ENCODE measurements at regions not wholly inside any gene's neighbourhood (a gene's known extent, or its start where the extent isn't known, plus 50 kb on each side); places are given as distances from the start of the nearest gene placed in this dataset.

DNA sequence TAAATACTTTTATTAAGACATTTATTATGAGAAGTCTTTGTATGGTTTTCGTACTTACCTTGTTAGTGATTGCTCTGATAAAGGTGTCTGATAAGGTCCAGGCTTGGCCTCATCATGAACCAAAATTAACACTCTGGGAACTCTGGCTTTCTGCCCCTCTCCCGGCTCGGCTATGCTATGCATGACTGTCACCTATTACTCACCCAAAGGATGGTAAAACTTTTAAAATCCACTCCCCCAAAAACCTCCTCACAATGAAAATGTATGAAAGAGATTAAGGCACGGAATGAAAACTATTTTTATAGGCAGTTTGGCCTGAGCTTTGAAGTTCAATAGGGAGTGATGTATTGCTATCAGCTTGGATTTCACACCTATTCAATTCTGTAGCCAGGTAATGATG, 217.3 kb upstream of the TBX3 start:
- CTCF ChIA-PET: no interaction called here
- POLR2A ChIA-PET: no interaction called here

DNA sequence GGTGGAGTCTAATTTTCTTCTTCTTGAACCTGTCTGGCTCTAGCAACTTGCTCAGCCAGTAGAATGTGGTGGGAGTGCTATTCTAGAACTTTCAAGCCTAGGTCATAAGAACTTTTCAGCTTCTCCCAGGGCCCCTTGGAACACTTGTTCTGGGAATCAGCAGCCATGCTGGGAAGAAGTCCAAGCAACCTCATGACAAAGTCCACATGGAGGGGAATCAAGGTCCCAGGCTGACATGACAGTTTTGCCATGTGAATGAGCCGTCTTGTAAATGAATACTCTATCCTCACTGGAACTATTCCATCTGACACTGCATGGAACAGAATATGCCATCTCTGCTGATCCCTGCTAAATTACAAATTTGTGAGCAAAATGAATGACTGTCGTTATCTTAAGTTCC, 214.2 kb upstream of the TBX3 start:
- Mint-ChIP-seq H3K9me3 (ENCODE audit: insufficient read depth) (no peaks in the 10 kb centered on the region), H3K4me1 (ENCODE audit: low read depth) (no peaks in the 10 kb centered on the region), H3K4me3 (no peak overlapping the region), H3K27ac (no peak overlapping the region), H3K36me3 (ENCODE audit: low read depth) (no peaks in the 10 kb centered on the region), H3K27me3 (ENCODE audit: low read depth) (no peaks in the 10 kb centered on the region)
- CTCF ChIA-PET: no interaction called here
- POLR2A ChIA-PET: no interaction called here
- ATAC-seq (no peak), DNase-seq (no peak)

More for the DNA sequence above, 217.3 kb upstream of the TBX3 start:
- DNase-seq: no peak
- H3K4me3 Mint-ChIP-seq: no peak overlapping the region
- ATAC-seq: no peak
- H3K4me1 Mint-ChIP-seq (ENCODE audit: low read depth): no peaks in the 10 kb centered on the region
- no peaks in the 10 kb centered on the region for H3K27me3 Mint-ChIP-seq (ENCODE audit: low read depth)
- no peaks in the 10 kb centered on the region for H3K9me3 Mint-ChIP-seq (ENCODE audit: insufficient read depth)
- H3K27ac Mint-ChIP-seq: no peak overlapping the region
- no peaks in the 10 kb centered on the region for H3K36me3 Mint-ChIP-seq (ENCODE audit: low read depth)

DNA sequence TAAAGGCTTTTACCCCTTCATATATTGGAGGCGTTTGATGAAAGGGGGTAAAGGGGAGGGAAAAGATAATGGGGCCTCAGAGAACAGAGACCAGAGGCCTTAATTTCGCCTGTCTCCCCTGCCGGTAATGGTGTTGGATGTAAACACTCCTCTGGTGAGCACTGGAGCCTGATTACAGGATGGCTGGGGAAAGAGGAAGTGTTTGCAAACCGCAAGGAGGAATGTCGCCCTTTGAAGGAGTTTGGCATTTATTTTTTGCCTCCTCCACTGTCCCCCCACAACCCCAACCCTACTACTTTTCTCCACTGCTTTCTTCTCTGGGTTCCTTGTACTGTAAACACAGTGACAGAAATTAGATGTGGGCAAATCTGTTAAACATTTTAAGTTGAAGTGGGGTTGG, 211.9 kb upstream of the TBX3 start:
- Mint-ChIP-seq H3K4me3 (no peak overlapping the region), H3K36me3 (ENCODE audit: low read depth) (no peaks in the 10 kb centered on the region), H3K27ac (no peak overlapping the region), H3K27me3 (ENCODE audit: low read depth) (no peaks in the 10 kb centered on the region), H3K9me3 (ENCODE audit: insufficient read depth) (no peaks in the 10 kb centered on the region), H3K4me1 (ENCODE audit: low read depth) (no peaks in the 10 kb centered on the region)
- ChIA-PET POLR2A (no interaction called here), CTCF (no interaction called here)
- no peak for DNase-seq
- no peak for ATAC-seq

DNA sequence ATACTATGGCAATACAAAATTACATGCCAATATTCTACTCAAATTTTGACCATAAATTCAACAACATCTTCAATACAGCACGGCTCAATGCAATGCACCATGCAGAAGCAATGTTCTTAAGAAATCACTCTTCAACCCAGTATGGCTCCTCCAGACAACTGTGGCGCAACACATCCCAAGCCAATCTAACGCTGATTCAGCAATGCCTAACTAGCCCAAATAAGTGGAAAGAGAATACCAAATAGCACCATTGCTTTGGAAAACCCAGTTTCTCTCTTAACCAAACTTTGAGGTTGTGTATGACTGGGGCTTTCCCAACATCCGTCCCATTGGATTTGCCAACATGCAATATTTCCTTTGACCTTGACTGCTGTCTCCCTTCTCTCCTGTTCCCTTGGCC, 211.1 kb upstream of the TBX3 start:
- Mint-ChIP-seq H3K27ac (no peak overlapping the region), H3K36me3 (ENCODE audit: low read depth) (no peaks in the 10 kb centered on the region), H3K27me3 (ENCODE audit: low read depth) (no peaks in the 10 kb centered on the region), H3K4me1 (ENCODE audit: low read depth) (no peaks in the 10 kb centered on the region), H3K4me3 (no peak overlapping the region), H3K9me3 (ENCODE audit: insufficient read depth) (no peaks in the 10 kb centered on the region)
- ATAC-seq (no peak), DNase-seq (no peak)
- CTCF ChIA-PET: no interaction called here
- POLR2A ChIA-PET: no interaction called here

DNA sequence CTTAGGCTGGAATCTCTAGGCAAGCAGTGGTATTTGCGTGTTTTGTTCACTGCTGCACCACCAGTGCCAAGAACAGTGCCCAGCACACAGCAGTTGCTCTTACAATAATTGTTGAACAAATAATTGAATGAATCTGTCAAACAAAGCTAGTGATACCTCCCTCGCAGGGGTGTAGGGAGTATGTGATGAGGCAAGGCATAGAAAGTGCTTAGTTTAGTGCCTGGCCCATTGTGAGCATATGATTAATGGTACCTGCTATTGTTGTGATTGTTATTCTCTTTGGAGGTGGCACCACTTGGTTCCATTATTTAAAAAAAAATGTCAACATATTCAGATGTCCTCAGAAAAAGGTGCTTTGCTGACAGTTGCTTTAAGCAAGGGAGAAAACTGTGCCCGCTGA, 210.1 kb upstream of the TBX3 start:
- no peak overlapping the region for H3K27ac Mint-ChIP-seq
- no peaks in the 10 kb centered on the region for H3K9me3 Mint-ChIP-seq (ENCODE audit: insufficient read depth)
- H3K36me3 Mint-ChIP-seq (ENCODE audit: low read depth): no peaks in the 10 kb centered on the region
- H3K27me3 Mint-ChIP-seq (ENCODE audit: low read depth): no peaks in the 10 kb centered on the region
- H3K4me3 Mint-ChIP-seq: no peak overlapping the region
- DNase-seq (no peak), ATAC-seq (no peak)
- ChIA-PET CTCF (no interaction called here), POLR2A (no interaction called here)
- H3K4me1 Mint-ChIP-seq (ENCODE audit: low read depth): no peaks in the 10 kb centered on the region

DNA sequence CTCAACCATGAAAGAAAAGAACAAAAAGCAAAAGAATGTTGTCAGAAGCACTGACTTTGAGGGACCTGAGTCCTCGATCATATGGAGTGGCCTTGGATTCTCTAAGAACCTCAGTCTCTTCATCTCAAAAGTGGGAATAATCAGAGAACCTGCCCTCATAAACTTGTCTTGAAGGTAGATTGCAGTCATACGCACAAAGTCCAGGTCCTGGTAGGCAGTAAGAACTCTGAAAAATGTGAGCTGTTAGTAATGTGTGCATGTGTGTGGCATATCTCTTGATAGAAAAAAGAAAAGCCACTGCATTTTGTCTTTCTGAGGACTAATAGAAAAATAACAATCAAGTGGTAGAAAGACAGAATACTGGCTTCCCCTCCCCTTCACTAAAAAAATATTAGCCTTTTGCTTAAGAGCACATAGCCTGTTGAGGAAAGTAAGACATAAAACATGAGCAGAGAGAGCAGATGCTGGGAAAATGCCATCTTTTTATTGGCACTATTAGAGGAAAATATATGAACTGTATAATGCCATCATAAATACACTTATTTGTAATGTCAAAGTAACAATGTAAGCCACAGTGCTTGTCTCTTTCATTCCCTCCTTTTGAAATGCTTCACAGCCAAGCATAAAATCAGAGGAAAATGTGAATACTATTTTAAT, 205.1 kb upstream of the TBX3 start:
- ChIA-PET CTCF (no interaction called here), POLR2A (interaction anchor here (0.6 kb wide), 1 partner anchor 73 kb away, joined by 3 read pairs; no protein-coding TSS in a partner anchor)
- Mint-ChIP-seq H3K4me1 (ENCODE audit: low read depth) (no peaks in the 10 kb centered on the region), H3K27ac (no peak overlapping the region), H3K36me3 (ENCODE audit: low read depth) (no peaks in the 10 kb centered on the region), H3K4me3 (no peak overlapping the region), H3K9me3 (ENCODE audit: insufficient read depth) (no peaks in the 10 kb centered on the region), H3K27me3 (ENCODE audit: low read depth) (no peaks in the 10 kb centered on the region)
- no peak for ATAC-seq
- no peak for DNase-seq

DNA sequence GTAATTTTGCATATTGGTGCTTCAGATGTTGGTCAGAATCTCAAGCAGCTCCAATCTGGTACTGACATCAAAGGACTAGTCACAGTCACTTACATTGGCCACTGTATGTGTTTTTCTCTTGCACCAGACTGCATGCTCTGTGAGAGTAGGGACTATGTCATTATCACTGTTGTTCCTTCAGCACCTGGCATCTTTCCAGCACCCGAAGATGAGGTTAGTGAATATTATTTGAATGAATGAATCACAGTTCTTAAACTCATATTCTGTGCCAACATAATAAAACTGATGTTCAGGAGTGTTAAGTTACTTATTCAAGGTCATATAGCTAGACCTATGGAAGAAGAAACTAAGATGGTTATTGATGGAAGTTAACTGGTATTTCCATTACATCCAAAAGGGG, 204.5 kb upstream of the TBX3 start:
- H3K9me3 Mint-ChIP-seq (ENCODE audit: insufficient read depth): no peaks in the 10 kb centered on the region
- DNase-seq (no peak), ATAC-seq (no peak)
- no peaks in the 10 kb centered on the region for H3K36me3 Mint-ChIP-seq (ENCODE audit: low read depth)
- ChIA-PET CTCF (no interaction called here), POLR2A (interaction anchor here (0.6 kb wide), 1 partner anchor 74 kb away, joined by 3 read pairs; no protein-coding TSS in a partner anchor)
- no peaks in the 10 kb centered on the region for H3K4me1 Mint-ChIP-seq (ENCODE audit: low read depth)
- no peak overlapping the region for H3K27ac Mint-ChIP-seq
- no peaks in the 10 kb centered on the region for H3K27me3 Mint-ChIP-seq (ENCODE audit: low read depth)
- no peak overlapping the region for H3K4me3 Mint-ChIP-seq

DNA sequence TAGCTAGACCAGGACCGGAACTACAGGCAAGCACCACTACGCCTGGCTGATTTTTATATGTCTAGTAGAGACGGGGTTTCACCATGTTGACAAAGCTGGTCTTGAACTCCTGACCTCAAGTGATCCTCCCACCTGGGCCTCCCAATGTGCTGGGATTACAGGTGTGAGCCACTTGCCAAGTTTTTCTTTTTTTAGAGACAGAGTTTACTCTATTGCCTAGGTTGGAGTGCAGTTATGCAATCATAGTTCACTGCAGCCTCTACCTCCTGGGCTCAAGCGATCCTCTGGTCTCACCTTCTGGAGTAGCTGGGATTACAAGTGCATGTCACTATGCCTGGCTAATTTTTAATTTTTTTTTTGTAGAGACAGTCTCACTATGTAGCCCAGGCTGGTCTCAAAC, 201.5 kb upstream of the TBX3 start:
- no peaks in the 10 kb centered on the region for H3K27me3 Mint-ChIP-seq (ENCODE audit: low read depth)
- ChIA-PET POLR2A (no interaction called here), CTCF (no interaction called here)
- H3K36me3 Mint-ChIP-seq (ENCODE audit: low read depth): no peaks in the 10 kb centered on the region
- DNase-seq (no peak), ATAC-seq (no peak)
- H3K4me1 Mint-ChIP-seq (ENCODE audit: low read depth): no peaks in the 10 kb centered on the region
- no peak overlapping the region for H3K4me3 Mint-ChIP-seq
- H3K9me3 Mint-ChIP-seq (ENCODE audit: insufficient read depth): no peaks in the 10 kb centered on the region
- no peak overlapping the region for H3K27ac Mint-ChIP-seq

DNA sequence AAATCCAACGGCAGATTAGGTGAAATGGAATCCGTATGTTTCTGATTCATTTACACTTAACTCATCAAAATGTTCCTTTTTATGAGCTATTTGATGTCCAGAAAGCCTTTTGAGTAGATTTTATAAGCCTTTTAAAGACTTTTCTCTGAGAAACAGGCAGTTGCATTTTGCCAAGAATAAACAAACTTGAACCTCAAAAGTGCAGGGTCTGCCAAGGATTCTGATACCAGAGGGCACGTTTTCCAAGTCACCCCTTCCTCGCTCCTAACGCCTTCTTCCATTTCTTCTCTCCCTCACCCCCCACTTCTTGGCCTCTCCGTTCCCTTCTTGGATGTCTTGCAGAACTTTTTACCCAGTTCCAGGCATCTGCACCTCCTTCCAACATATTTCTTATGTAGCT, 200.6 kb upstream of the TBX3 start:
- Mint-ChIP-seq H3K4me3 (no peak overlapping the region), H3K4me1 (ENCODE audit: low read depth) (no peaks in the 10 kb centered on the region), H3K27ac (no peak overlapping the region), H3K36me3 (ENCODE audit: low read depth) (no peaks in the 10 kb centered on the region), H3K27me3 (ENCODE audit: low read depth) (no peaks in the 10 kb centered on the region), H3K9me3 (ENCODE audit: insufficient read depth) (no peaks in the 10 kb centered on the region)
- no peak for ATAC-seq
- DNase-seq: no peak
- ChIA-PET CTCF (no interaction called here), POLR2A (no interaction called here)

DNA sequence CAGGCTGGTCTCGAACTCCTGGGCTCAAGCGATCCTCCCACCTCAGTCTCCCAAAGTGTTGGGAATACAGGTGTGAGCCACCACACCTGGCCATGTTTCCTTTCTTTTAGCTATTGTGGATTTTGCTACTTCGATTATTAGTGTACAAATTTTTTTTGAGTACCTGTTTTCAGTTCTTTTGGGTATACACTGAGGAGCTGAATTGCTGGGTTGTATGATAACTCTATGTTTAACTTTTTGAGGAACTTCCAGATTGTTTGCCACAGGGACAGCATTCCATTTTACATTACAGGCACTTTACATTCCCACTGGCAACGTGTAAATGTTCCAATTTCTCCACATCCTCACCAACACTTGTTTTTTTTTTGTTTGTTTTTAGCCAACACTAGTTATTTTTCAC, 198.1 kb upstream of the TBX3 start:
- no peaks in the 10 kb centered on the region for H3K27me3 Mint-ChIP-seq (ENCODE audit: low read depth)
- ChIA-PET POLR2A (no interaction called here), CTCF (no interaction called here)
- DNase-seq: no peak
- no peaks in the 10 kb centered on the region for H3K36me3 Mint-ChIP-seq (ENCODE audit: low read depth)
- no peak for ATAC-seq
- no peak overlapping the region for H3K4me3 Mint-ChIP-seq
- H3K4me1 Mint-ChIP-seq (ENCODE audit: low read depth): no peaks in the 10 kb centered on the region
- H3K27ac Mint-ChIP-seq: no peak overlapping the region
- no peaks in the 10 kb centered on the region for H3K9me3 Mint-ChIP-seq (ENCODE audit: insufficient read depth)

DNA sequence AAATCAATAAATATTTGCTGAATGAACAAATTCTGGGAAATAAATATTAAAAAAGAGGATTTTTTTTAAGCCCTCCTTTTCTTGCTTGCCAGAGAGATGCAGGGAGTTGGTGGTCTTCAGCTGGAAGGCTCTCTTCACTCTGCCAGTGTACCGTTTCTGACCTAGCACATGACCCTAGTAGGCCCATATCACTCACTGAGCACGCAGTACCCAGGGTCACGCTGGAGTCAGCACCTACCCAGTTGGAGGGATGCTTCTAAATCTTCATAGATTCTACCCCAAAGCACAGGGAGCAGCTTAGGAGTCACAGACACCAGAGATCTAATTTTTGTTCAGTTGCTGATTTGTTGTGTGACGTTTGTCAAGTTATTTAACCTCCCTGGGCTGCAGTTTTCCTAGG, 195.4 kb upstream of the TBX3 start:
- Mint-ChIP-seq H3K36me3 (ENCODE audit: low read depth) (no peaks in the 10 kb centered on the region), H3K27ac (no peak overlapping the region), H3K27me3 (ENCODE audit: low read depth) (no peaks in the 10 kb centered on the region), H3K4me3 (no peak overlapping the region), H3K9me3 (ENCODE audit: insufficient read depth) (no peaks in the 10 kb centered on the region), H3K4me1 (ENCODE audit: low read depth) (no peaks in the 10 kb centered on the region)
- ChIA-PET CTCF (no interaction called here), POLR2A (no interaction called here)
- ATAC-seq (no peak), DNase-seq (no peak)

DNA sequence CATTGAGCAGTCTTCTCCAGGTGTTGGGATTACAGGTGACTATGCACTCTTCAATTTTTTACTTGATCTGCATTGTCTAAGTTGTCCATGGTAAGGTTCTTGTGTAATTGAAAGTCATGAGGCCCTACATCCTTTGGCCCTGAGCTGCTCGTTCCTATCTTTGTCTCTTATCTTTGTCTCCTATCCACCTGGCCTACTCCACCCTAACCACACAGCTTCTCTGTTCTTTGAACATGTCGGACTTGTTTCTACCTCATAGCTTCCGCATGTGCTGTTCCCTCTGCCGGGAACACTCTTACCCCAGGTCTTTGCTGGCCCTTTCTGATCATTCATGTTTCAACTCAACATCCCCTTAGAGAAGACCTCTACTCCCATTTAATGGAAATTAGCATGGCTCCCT, 194.8 kb upstream of the TBX3 start:
- no peaks in the 10 kb centered on the region for H3K4me1 Mint-ChIP-seq (ENCODE audit: low read depth)
- no peak overlapping the region for H3K27ac Mint-ChIP-seq
- no peaks in the 10 kb centered on the region for H3K9me3 Mint-ChIP-seq (ENCODE audit: insufficient read depth)
- no peak overlapping the region for H3K4me3 Mint-ChIP-seq
- ChIA-PET POLR2A (no interaction called here), CTCF (no interaction called here)
- H3K36me3 Mint-ChIP-seq (ENCODE audit: low read depth): no peaks in the 10 kb centered on the region
- H3K27me3 Mint-ChIP-seq (ENCODE audit: low read depth): no peaks in the 10 kb centered on the region
- ATAC-seq: no peak
- no peak for DNase-seq

DNA sequence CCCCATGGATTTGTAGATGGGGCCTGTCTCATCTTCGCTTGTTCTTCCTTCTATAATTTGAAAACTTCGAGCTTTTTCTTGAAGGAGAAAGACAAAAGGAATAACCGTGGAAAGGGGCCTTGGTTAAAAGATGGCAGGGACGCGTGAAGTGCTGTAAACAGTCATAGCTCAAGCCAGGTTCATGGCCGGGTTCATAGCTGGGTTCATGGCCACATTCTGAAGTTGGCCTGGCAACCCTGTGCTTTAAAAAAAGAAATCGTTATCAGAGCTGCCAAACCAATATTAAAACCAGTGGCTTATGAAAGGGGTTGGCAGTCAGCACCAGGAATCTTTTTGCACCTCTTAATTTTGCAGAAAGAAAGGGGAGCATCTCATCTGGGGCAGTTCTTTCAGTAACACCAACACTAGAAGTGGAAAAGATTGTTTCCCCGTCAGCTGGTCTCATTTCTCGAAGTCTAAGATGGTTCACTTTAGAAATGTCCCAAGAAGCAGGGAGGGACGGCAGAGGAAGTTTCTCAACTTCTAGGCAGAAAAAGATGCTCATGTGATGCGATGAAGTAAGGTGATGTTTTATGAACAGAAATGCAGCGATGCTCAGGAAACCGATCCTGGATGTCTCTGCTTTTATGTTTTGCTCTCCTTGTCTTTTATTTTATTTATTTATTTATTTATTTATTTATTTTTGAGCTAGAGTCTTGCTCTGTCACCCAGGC, 193.1 kb upstream of the TBX3 start:
- no peaks in the 10 kb centered on the region for H3K36me3 Mint-ChIP-seq (ENCODE audit: low read depth)
- H3K27ac Mint-ChIP-seq: no peak overlapping the region
- ChIA-PET CTCF (no interaction called here), POLR2A (no interaction called here)
- H3K27me3 Mint-ChIP-seq (ENCODE audit: low read depth): no peaks in the 10 kb centered on the region
- H3K9me3 Mint-ChIP-seq (ENCODE audit: insufficient read depth): no peaks in the 10 kb centered on the region
- no peak overlapping the region for H3K4me3 Mint-ChIP-seq
- no peaks in the 10 kb centered on the region for H3K4me1 Mint-ChIP-seq (ENCODE audit: low read depth)
- ATAC-seq: no peak
- no peak for DNase-seq
